ENCODE measurements at regions not wholly inside any gene's neighbourhood (a gene's known extent, or its start where the extent isn't known, plus 50 kb on each side); places are given as distances from the start of the nearest gene placed in this dataset.

- no peak overlapping the region for H3K4me3 ChIP-seq (replicated peaks in 1 of 3; ENCODE audit: insufficient read depth in 1 of 3, low read depth in 1 of 3, low read length in 3 of 3)
- TF ChIP-seq MYC (IDR thresholded peaks at IDR 0.05; ENCODE audit: low read depth, low read length) (no peak), GATA2 (IDR thresholded peaks at IDR 0.05; ENCODE audit: insufficient read depth, insufficient read length, low read depth, low read length) (no peak), JUN (IDR thresholded peaks at IDR 0.05; ENCODE audit: borderline replicate concordance, insufficient read depth, insufficient read length, low read depth) (no peak), POLR2A (IDR thresholded peaks at IDR 0.05; ENCODE audit: low read depth, low read length) (no peak), FOS (IDR thresholded peaks at IDR 0.05; ENCODE audit: borderline replicate concordance, insufficient read depth, low read length) (no peak), CTCF (IDR thresholded peaks at IDR 0.05; ENCODE audit: extremely low read depth in 1 of 2, insufficient read depth in 1 of 2, low read depth in 1 of 2, low read length in 2 of 2) (no peak), EZH2 (IDR thresholded peaks at IDR 0.05; ENCODE audit: borderline replicate concordance, low read depth, low read length, severe bottlenecking) (no peak), MAX (IDR thresholded peaks at IDR 0.05; ENCODE audit: insufficient read depth, insufficient read length) (no peak), POLR2AphosphoS5 (IDR thresholded peaks at IDR 0.05; ENCODE audit: insufficient read depth, low read depth, low read length) (no peak)
- no TSS peak for BruUV-seq (replicated peaks)
- H3K36me3 ChIP-seq (ENCODE audit: control insufficient read depth in 2 of 2, extremely low read depth in 1 of 2, insufficient read depth in 2 of 2, low read length in 2 of 2): no peaks in the 10 kb centered on the region
- H3K9ac ChIP-seq (replicated peaks; ENCODE audit: extremely low read depth, insufficient read depth, low read length): no peak overlapping the region
- no peak overlapping the region for H2AFZ ChIP-seq (ENCODE audit: low read depth, low read length)
- intact Hi-C loops (cut with micrococcal nuclease): no loop called here
- dilution Hi-C loops (cut with MboI; ENCODE audit: extremely low pct_ligation_motif_present, low sequenced_read_pairs): no loop called here
- FAIRE-seq: no peak
- DNase-seq (ENCODE audit: low read depth, low spot score): no peak
- CTCF ChIA-PET: no interaction called here
- no peaks in the 10 kb centered on the region for H3K79me2 ChIP-seq (ENCODE audit: control insufficient read depth, insufficient read depth, low read length)
- H3K9me3 ChIP-seq (replicated peaks; ENCODE audit: control insufficient read depth, insufficient read depth, low read length): no peaks in the 10 kb centered on the region
- H3K27me3 ChIP-seq (ENCODE audit: control insufficient read depth in 2 of 2, insufficient read depth in 2 of 2, low read length in 2 of 2): no peaks in the 10 kb centered on the region
- no peaks in the 10 kb centered on the region for H3K9me1 ChIP-seq (replicated peaks; ENCODE audit: control insufficient read depth, extremely low read depth, insufficient read depth, low read length)
- no peaks in the 10 kb centered on the region for H4K20me1 ChIP-seq (replicated peaks; ENCODE audit: control insufficient read depth, extremely low read depth, insufficient read depth, low read length)
- H3K4me1 ChIP-seq (ENCODE audit: control insufficient read depth, extremely low read depth, insufficient read depth, low read length): no peaks in the 10 kb centered on the region
- no peak overlapping the region for H3K27ac ChIP-seq (ENCODE audit: insufficient read depth, low read depth, low read length)
- H3K4me2 ChIP-seq (ENCODE audit: insufficient read depth, low read length): no peak overlapping the region
- POLR2A ChIA-PET: no interaction called here
Measured at GRCh38 chrX:125507119-125507518, 187.4 kb downstream of the TEX13C start.
